Body of pancreas (tissue), 4 donors: ENCODE measurements at regions not wholly inside any gene's neighbourhood (a gene's known extent, or its start where the extent isn't known, plus 50 kb on each side); places are given as distances from the start of the nearest gene placed in this dataset.

ENCODE experiments used
- CTCF ChIP-seq, 7 experiments: fragments of 450-650 bp in 4 of 7; fragments of 200-600 bp in 3 of 7; sonication (generic) in 3 of 7; IDR thresholded peaks; one replicate each; pipeline ENCODE4 v1.5.1; 2016 to 2019; ENCODE audit warnings: antibody characterized with exemption in 7 of 7
- POLR2A ChIP-seq, 3 donors: fragments of 450-650 bp; IDR thresholded peaks; one replicate each; pipeline ENCODE4 v1.6.1; 2016; ENCODE audit warnings: antibody characterized with exemption in 3 of 3, mild to moderate bottlenecking in 2 of 3

- TF ChIP-seq CTCF (IDR thresholded peaks at IDR 0.05) (no peak), POLR2A (IDR thresholded peaks at IDR 0.05) (no peak)
These were observed 68.4 kb upstream of the DLK1 start for GRCh38 chr14:100658181-100658886.
